Stomach (tissue), 8 donors: ENCODE measurements at regions not wholly inside any gene's neighbourhood (a gene's known extent, or its start where the extent isn't known, plus 50 kb on each side); places are given as distances from the start of the nearest gene placed in this dataset.
"Not testable (repeated sequence)": the region's sequence is repeated elsewhere in the genome, so short reads cannot be mapped to it uniquely, and the experiment has no call there.

Experiments used
- DNase-seq, 2 donors: peaks; one replicate each; pipeline versions ENCODE4 v3.0.0 to v3.0.0-alpha.2; 2013 to 2019
- H3K27ac ChIP-seq, 5 donors: fragments of 200-600 bp in 4 of 5; sonication (generic) in 4 of 5; one replicate each; pipeline ENCODE4 v1.5.1; 2013 to 2019; ENCODE audit warnings: mild to moderate bottlenecking in 1 of 5, moderate library complexity in 1 of 5
- H3K27me3 ChIP-seq, 3 donors: fragments of 200-600 bp; sonication (generic); one replicate each; pipeline ENCODE4 v1.5.1; 2017 to 2019; ENCODE audit warnings: mixed run types in 1 of 3
- H3K36me3 ChIP-seq, 4 donors: fragments of 200-600 bp; sonication (generic); 1 replicate in 3 of 4; 2 replicates in 1 of 4; pipeline ENCODE4 v1.5.1; 2016 to 2019
- H3K4me1 ChIP-seq, 4 donors: fragments of 200-600 bp; sonication (generic); one replicate each; pipeline ENCODE4 v1.5.1; 2016 to 2019
- H3K4me3 ChIP-seq, 4 donors: fragments of 200-600 bp; sonication (generic) in 3 of 4; one replicate each; pipeline ENCODE4 v1.5.1; 2016 to 2019; ENCODE audit warnings: mild to moderate bottlenecking in 1 of 4
- H3K9me3 ChIP-seq, 4 donors: fragments of 200-600 bp; sonication (generic); one replicate each; pipeline ENCODE4 v1.5.1; 2016 to 2019
- EP300 ChIP-seq: sonication (generic); formaldehyde crosslinking; IDR thresholded peaks from one replicate; pipeline ENCODE4 v1.6.1; 2017; ENCODE audit warnings: antibody characterized with exemption
- POLR2A ChIP-seq, 4 donors: fragments of 450-650 bp; IDR thresholded peaks; one replicate each; pipeline ENCODE4 v1.6.1; 2016; ENCODE audit warnings: antibody characterized with exemption in 4 of 4, control low read depth in 2 of 4, mild to moderate bottlenecking in 1 of 4, moderate library complexity in 1 of 4
- POLR2AphosphoS5 ChIP-seq, 3 donors: sonication (generic); formaldehyde crosslinking; IDR thresholded peaks; one replicate each; pipeline ENCODE4 v1.6.1; 2016; ENCODE audit warnings: antibody characterized with exemption in 3 of 3
- WGBS, 5 donors: extraction: QIAGEN DNeasy Blood & Tissue Kit in 3 of 5; methylation state at CpG; one replicate each; pipeline versions ENCODE4 v1.1.5 to v1.1.7; 2013 to 2018; 5-methylcytosine and 5-hydroxymethylcytosine counted together
- intact Hi-C: fragments of 100-400 bp; cut with DNase I; formaldehyde crosslinking; loops from one replicate; pipeline ENCODE4 v1.15.1; 2023; ENCODE audit warnings: low total_unique reads
- TF ChIP-seq, protein P1 (sequence below), 7 experiments: fragments of 450-650 bp in 4 of 7; fragments of 200-600 bp in 3 of 7; sonication (generic) in 3 of 7; IDR thresholded peaks; one replicate each; pipeline ENCODE4 v1.5.1; 2016 to 2019; ENCODE audit warnings: antibody characterized with exemption in 7 of 7, control low read depth in 2 of 7, mild to moderate bottlenecking in 1 of 7
- donor health status: healthy with polysubstance abuse.
- donor health status: Bipolar disorder and iron deficiency.
- donor health status: healthy.

DNA sequence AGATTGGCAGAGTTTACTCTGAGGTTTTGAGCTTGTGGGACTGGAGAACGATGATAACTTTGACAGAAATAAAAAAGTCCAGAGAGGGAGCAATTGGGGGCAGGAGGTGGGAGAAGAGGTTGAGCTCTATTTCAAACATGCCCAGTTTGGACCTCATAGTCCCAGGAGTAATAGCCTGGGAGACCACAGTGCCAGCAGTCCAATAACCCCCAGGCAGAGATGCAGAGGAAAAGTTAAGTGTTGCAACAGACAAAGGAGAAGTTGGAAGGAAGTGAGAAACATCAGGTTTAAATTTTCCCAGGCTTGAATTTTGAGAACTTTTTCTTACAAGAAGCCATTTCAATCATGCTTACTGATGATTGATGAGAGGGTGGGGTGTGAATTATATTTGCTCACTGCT is 117.0 kb upstream of the GHR start:
- 22 to 48% (median 29%) methylated on average over 1 of the region's 1 CpG for WGBS, 5 donors
- no peak for TF ChIP-seq POLR2AphosphoS5 (IDR thresholded peaks at IDR 0.05)
- no peak for TF ChIP-seq POLR2A (IDR thresholded peaks at IDR 0.05)
- no peak for TF ChIP-seq EP300
- TF ChIP-seq, protein P1, sequence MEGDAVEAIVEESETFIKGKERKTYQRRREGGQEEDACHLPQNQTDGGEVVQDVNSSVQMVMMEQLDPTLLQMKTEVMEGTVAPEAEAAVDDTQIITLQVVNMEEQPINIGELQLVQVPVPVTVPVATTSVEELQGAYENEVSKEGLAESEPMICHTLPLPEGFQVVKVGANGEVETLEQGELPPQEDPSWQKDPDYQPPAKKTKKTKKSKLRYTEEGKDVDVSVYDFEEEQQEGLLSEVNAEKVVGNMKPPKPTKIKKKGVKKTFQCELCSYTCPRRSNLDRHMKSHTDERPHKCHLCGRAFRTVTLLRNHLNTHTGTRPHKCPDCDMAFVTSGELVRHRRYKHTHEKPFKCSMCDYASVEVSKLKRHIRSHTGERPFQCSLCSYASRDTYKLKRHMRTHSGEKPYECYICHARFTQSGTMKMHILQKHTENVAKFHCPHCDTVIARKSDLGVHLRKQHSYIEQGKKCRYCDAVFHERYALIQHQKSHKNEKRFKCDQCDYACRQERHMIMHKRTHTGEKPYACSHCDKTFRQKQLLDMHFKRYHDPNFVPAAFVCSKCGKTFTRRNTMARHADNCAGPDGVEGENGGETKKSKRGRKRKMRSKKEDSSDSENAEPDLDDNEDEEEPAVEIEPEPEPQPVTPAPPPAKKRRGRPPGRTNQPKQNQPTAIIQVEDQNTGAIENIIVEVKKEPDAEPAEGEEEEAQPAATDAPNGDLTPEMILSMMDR (IDR thresholded peaks at IDR 0.05), result no peak
- Histone ChIP-seq H3K9me3 (no peaks in the 10 kb centered on the region), H3K4me1 (no peaks in the 10 kb centered on the region), H3K4me3 (no peak overlapping the region), H3K27me3 (no peaks in the 10 kb centered on the region), H3K27ac (no peak overlapping the region), H3K36me3 (no peaks in the 10 kb centered on the region)
- intact Hi-C loops, result no loop called here
- DNase-seq, result no peak

DNA sequence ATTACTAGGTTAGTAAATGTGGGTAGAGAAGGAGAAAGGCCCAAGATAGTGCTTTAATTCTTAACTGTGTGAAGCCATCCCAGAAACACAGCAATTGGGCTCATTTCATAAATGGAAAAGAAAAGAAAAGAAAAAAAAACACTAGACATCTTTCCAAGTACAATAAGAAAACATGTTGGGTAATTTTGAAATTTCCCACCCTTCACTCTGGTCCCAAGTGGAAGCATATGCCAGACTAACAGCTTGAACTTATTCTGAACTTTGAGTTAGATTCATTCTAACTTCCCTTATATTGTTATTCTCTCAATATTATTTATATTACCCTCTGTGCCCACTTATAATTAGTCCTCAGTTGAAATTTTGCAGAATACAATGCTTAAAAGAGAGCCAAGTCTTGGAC is 113.4 kb upstream of the GHR start:
- Histone ChIP-seq H3K9me3 (no peaks in the 10 kb centered on the region), H3K36me3 (no peaks in the 10 kb centered on the region), H3K4me3 (no peak overlapping the region), H3K27ac (no peak overlapping the region), H3K4me1 (no peaks in the 10 kb centered on the region), H3K27me3 (no peaks in the 10 kb centered on the region)
- no peak for TF ChIP-seq POLR2A (IDR thresholded peaks at IDR 0.05)
- TF ChIP-seq, protein P1 (IDR thresholded peaks at IDR 0.05), result no peak
- TF ChIP-seq POLR2AphosphoS5 (IDR thresholded peaks at IDR 0.05), result no peak
- no peak for TF ChIP-seq EP300
- intact Hi-C loops, result no loop called here
- no peak for DNase-seq

DNA sequence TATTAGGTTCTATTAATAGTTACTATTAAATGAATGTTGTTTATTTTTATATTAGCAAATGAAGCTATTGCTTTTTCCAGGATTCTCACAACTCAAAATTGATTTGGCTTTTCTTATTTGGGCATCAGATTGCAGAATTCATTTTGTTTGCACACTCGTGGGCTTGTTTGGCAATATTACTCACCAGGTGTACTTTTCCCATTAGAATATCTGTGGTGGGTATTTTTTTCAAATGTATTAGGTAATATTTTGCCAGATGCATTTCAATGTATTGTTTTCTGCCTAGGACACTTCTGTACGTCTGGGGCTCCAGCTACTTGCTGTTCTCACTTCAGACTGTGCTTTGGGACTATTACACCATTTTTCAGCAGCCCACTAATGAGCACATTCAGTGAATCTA is 108.0 kb upstream of the GHR start:
- WGBS, 5 donors, result 22 to 37% (median 25%) methylated on average over 2 of the region's 2 CpGs
- no peaks in the 10 kb centered on the region for H3K4me1 ChIP-seq

DNA sequence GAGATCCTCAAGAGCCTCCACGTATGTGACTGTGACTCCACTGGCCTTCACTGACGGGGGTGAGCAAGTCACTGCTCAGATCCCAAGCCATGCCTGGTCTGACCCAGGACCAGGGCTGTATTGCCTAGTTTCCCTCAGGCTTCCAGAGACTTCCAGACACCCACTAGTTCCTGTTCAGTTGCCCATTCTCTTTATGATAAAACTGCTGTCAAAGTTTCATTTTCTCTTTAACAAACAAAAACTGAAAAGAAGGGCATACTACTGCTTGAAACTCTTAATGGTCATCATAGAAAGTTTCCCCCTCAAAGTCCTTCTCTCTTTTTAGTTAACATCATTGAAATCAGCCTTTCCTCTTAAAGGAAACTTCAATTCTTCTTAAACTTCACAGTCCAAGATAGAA is 105.7 kb upstream of the GHR start:
- Histone ChIP-seq H3K27me3 (no peaks in the 10 kb centered on the region), H3K9me3 (peaks cover 0 to 31% (median 24%) of the 10 kb centered on the region in 4 donors), H3K36me3 (no peaks in the 10 kb centered on the region), H3K4me1 (no peaks in the 10 kb centered on the region), H3K4me3 (no peak overlapping the region), H3K27ac (no peak overlapping the region)
- intact Hi-C loops, result no loop called here
- DNase-seq, result no peak
- WGBS, 5 donors, result 65 to 80% (median 77%) methylated on average over 2 of the region's 2 CpGs
- TF ChIP-seq, protein P1 (IDR thresholded peaks at IDR 0.05), result no peak
- TF ChIP-seq EP300 (no peak), POLR2AphosphoS5 (IDR thresholded peaks at IDR 0.05) (no peak), POLR2A (IDR thresholded peaks at IDR 0.05) (no peak)

More for the DNA sequence above, 108.0 kb upstream of the GHR start:
- TF ChIP-seq POLR2A (IDR thresholded peaks at IDR 0.05) (no peak), EP300 (no peak), POLR2AphosphoS5 (IDR thresholded peaks at IDR 0.05) (no peak)
- TF ChIP-seq, protein P1 (IDR thresholded peaks at IDR 0.05), result no peak
- Histone ChIP-seq H3K27ac (no peak overlapping the region), H3K27me3 (no peaks in the 10 kb centered on the region), H3K36me3 (no peaks in the 10 kb centered on the region), H3K4me3 (no peak overlapping the region), H3K9me3 (peaks cover 0 to 23% (median 19%) of the 10 kb centered on the region in 4 donors)
- DNase-seq, result no peak
- intact Hi-C loops, result no loop called here

DNA sequence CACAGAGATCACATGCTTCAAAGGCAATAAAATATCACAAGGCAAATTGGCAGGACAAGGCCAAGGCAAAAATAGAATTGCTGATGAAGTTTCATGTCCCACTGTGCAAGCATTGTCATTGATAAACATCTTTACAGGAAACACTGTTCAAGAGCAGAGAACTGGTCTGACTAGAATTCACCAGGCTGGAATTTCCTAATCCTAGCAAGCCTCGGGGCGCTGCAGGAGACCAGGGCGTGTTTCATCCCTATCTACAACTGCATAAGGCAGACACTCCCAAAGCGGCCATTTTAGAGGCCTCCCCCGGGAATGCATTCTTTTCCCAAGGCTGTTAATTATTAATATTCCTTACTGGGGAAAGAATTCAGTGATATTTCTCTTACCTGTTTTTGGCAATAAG is 103.7 kb upstream of the GHR start:
- intact Hi-C loops, DNase-seq: not testable (repeated sequence)

More for the DNA sequence above, 103.7 kb upstream of the GHR start:
- not testable (repeated sequence) for H3K36me3 ChIP-seq, H3K4me3 ChIP-seq, H3K27me3 ChIP-seq, H3K27ac ChIP-seq, H3K4me1 ChIP-seq
- peaks cover 0 to 31% (median 24%) of the 10 kb centered on the region in 4 donors for H3K9me3 ChIP-seq
- WGBS, 5 donors, result 74 to 85% (median 79%) methylated on average over 5 of the region's 5 CpGs
